Hematopoietic multipotent progenitor cell (in vitro differentiated cells): ENCODE measurements at regions not wholly inside any gene's neighbourhood (a gene's known extent, or its start where the extent isn't known, plus 50 kb on each side); places are given as distances from the start of the nearest gene placed in this dataset.
"Not testable (repeated sequence)": the region's sequence is repeated elsewhere in the genome, so short reads cannot be mapped to it uniquely, and the experiment has no call there.

Experiments
- DNase-seq, 3 donors: peaks; one replicate each; pipeline ENCODE4 v3.0.0-alpha.2; 2011 to 2015; ENCODE audit warnings: low read depth in 2 of 3, low spot score in 2 of 3

GRCh38 chr10:117492504-117492903 is 50.0 kb upstream of the EMX2 start:
- DNase-seq: no peak

GRCh38 chr10:117488004-117488403 is 54.5 kb upstream of the EMX2 start:
- DNase-seq: no peak

GRCh38 chr10:117486606-117487005 is 55.9 kb upstream of the EMX2 start:
- DNase-seq: no peak

GRCh38 chr10:117483056-117483590 is 59.4 kb upstream of the EMX2 start:
- DNase-seq: no peak

- DNase-seq: not testable (repeated sequence)
These were observed 61.5 kb upstream of the EMX2 start for GRCh38 chr10:117481011-117481410.

- DNase-seq: no peak
These were observed 62.4 kb upstream of the EMX2 start for GRCh38 chr10:117480097-117480496.

- peak in 1 of 3 donors; percentile 23 for DNase-seq
These were observed 64.4 kb upstream of the EMX2 start for GRCh38 chr10:117477961-117478670.

- DNase-seq: no peak
These were observed 65.2 kb upstream of the EMX2 start for GRCh38 chr10:117477211-117477947.

GRCh38 chr10:117476716-117477115 is 65.8 kb upstream of the EMX2 start:
- no peak for DNase-seq

- DNase-seq: no peak
These were observed 66.3 kb upstream of the EMX2 start for GRCh38 chr10:117476281-117476680.

- DNase-seq: no peak
These were observed 69.7 kb upstream of the EMX2 start for GRCh38 chr10:117472872-117473271.

- DNase-seq: no peak
These were observed 71.1 kb upstream of the EMX2 start for GRCh38 chr10:117471344-117471874.

- no peak for DNase-seq
These were observed 71.8 kb upstream of the EMX2 start for GRCh38 chr10:117470733-117471132.

- DNase-seq: no peak
These were observed 73.9 kb upstream of the EMX2 start for GRCh38 chr10:117468665-117469064.

GRCh38 chr10:117464176-117464575 is 78.4 kb upstream of the EMX2 start:
- no peak for DNase-seq

- DNase-seq: no peak
These were observed 79.0 kb upstream of the EMX2 start for GRCh38 chr10:117463545-117463920.

- DNase-seq: no peak
These were observed 79.6 kb upstream of the EMX2 start for GRCh38 chr10:117462816-117463544.

- DNase-seq: peak in 2 of 3 donors; percentile 41 to 58
These were observed 80.1 kb upstream of the EMX2 start for GRCh38 chr10:117462424-117462792.

GRCh38 chr10:117461766-117462423 is 80.7 kb upstream of the EMX2 start:
- DNase-seq: peak in 1 of 3 donors; percentile 27
